ENCODE measurements at regions not wholly inside any gene's neighbourhood (a gene's known extent, or its start where the extent isn't known, plus 50 kb on each side); places are given as distances from the start of the nearest gene placed in this dataset.

DNA sequence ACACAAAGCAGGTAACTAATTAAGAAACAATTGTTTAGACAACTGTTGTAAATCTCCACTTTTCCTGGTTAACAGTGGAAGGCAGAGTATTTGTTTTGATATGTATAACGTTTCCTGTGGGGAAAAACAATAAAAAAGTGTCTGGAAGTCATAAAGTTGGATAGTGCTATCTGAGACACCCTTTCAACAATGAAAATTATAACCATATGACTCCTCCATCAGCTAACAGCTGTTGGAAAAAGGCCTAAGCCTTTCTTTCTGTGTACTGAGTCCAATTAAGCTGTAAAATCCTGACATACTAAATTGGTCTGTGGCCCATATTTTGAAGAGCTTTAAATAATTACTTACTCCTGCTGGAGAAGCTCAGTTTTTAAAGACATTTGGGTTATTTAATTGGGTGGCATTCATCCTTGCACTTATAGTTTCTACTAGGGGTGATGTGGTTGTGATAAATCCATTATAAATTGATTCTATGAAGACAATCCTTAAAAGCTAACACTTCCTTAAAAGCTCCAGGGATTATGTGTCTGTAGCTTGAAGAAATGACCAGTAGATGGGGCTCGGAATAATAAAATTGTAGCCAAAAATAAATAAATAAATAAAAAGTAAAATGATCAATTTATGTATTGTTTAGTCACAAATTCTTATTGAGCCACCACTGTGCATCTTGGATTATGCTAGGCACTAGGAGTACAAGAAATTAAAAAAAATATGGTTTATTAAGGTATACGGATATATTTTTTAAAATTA, 698.1 kb upstream of the NXPH2 start:
- Histone ChIP-seq H3K4me1 (no peaks in the 10 kb centered on the region), H3K9me3 (no peaks in the 10 kb centered on the region), H3K27ac (no peak overlapping the region), H3K36me3 (no peaks in the 10 kb centered on the region), H3K4me3 (no peak overlapping the region), H3K27me3 (no peaks in the 10 kb centered on the region)
- DNase-seq: peak in 1 of 2 donors; percentile 54
- WGBS, 5 donors: 57 to 67% (median 66%) methylated on average over 3 of the region's 3 CpGs
- TF ChIP-seq POLR2A (IDR thresholded peaks at IDR 0.05) (no peak), POLR2AphosphoS5 (IDR thresholded peaks at IDR 0.05) (no peak), EP300 (IDR thresholded peaks at IDR 0.05) (no peak)
- TF ChIP-seq, protein P1, sequence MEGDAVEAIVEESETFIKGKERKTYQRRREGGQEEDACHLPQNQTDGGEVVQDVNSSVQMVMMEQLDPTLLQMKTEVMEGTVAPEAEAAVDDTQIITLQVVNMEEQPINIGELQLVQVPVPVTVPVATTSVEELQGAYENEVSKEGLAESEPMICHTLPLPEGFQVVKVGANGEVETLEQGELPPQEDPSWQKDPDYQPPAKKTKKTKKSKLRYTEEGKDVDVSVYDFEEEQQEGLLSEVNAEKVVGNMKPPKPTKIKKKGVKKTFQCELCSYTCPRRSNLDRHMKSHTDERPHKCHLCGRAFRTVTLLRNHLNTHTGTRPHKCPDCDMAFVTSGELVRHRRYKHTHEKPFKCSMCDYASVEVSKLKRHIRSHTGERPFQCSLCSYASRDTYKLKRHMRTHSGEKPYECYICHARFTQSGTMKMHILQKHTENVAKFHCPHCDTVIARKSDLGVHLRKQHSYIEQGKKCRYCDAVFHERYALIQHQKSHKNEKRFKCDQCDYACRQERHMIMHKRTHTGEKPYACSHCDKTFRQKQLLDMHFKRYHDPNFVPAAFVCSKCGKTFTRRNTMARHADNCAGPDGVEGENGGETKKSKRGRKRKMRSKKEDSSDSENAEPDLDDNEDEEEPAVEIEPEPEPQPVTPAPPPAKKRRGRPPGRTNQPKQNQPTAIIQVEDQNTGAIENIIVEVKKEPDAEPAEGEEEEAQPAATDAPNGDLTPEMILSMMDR (IDR thresholded peaks at IDR 0.05): no peak
- intact Hi-C loops (cut with DNase I; ENCODE audit: low total_unique reads): no loop called here

DNA sequence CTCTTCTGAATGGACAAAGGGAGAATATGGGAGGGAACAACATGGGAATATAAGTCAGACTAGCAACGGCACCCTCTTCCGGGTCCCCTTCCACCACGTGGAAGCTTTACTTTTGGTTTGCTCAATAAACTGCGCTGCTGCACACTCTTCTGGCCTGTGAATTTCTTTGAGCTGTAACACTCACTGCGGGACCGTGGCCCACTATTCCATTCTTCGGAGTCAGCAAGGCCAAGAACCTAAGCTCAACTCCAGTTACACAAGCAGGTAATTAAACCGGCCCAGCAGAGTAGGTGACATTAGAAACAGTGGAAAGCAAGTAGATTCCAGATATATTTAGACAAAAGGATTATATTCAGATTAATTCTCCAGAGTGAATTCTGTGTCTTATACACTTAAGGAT, 697.4 kb upstream of the NXPH2 start:
- no peaks in the 10 kb centered on the region for H3K9me3 ChIP-seq
- H3K27ac ChIP-seq: no peak overlapping the region
- no peaks in the 10 kb centered on the region for H3K27me3 ChIP-seq
- H3K4me1 ChIP-seq: no peaks in the 10 kb centered on the region
- no peak overlapping the region for H3K4me3 ChIP-seq
- intact Hi-C loops (cut with DNase I; ENCODE audit: low total_unique reads): no loop called here
- TF ChIP-seq POLR2AphosphoS5 (IDR thresholded peaks at IDR 0.05) (no peak), POLR2A (IDR thresholded peaks at IDR 0.05) (no peak), EP300 (IDR thresholded peaks at IDR 0.05) (no peak)
- TF ChIP-seq, protein P1 (IDR thresholded peaks at IDR 0.05): no peak
- no peaks in the 10 kb centered on the region for H3K36me3 ChIP-seq
- WGBS, 5 donors: 84 to 95% (median 95%) methylated on average over 8 of the region's 8 CpGs
- DNase-seq: no peak

DNA sequence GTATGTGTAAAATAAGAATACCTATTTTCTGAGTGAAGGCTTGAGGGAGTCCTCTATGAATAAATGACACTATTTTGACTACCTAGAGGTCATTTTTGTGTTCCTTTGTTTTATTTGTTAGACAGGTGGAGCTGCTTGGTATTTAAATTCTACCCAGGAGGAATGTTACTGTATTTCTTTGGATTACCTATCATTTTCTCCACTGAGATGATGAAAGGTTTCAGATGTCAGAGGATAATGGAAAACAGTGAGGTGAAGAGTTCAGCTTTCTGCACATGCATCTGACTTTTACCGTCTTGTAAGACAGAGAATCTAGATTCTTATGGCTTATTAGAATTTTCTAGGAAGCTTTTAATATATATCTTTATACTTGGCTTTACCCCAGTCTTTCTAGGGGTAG, 689.8 kb upstream of the NXPH2 start:
- TF ChIP-seq EP300 (IDR thresholded peaks at IDR 0.05): no peak
- no peak for TF ChIP-seq POLR2A (IDR thresholded peaks at IDR 0.05)
- H3K27ac ChIP-seq: no peak overlapping the region
- H3K4me3 ChIP-seq: no peak overlapping the region
- no peak for DNase-seq
- no peaks in the 10 kb centered on the region for H3K9me3 ChIP-seq
- H3K36me3 ChIP-seq: no peaks in the 10 kb centered on the region
- 64 to 85% (median 77%) methylated on average over 1 of the region's 1 CpG for WGBS, 5 donors
- no peaks in the 10 kb centered on the region for H3K27me3 ChIP-seq
- H3K4me1 ChIP-seq: no peaks in the 10 kb centered on the region
- intact Hi-C loops (cut with DNase I; ENCODE audit: low total_unique reads): no loop called here

DNA sequence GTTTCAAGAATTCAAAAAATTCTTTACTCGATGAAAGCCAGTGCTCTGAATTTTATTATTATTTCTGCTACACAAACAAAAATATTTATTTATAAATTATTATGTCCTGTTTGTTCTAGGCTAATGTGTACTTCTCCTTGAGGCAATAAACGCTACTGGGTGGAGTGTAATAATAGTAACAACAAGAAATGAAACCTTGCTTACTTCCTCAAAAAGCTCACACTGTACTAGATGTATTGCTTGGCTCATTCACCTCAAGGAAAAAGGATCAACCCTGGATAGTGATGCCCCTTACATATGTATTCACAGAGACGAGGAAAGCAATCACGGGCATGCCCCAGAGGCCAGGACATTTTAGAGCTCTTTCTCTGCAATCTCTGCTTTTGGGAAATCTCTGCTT, 685.6 kb upstream of the NXPH2 start:
- Histone ChIP-seq H3K27ac (no peak overlapping the region), H3K36me3 (no peaks in the 10 kb centered on the region), H3K4me1 (no peaks in the 10 kb centered on the region), H3K9me3 (no peaks in the 10 kb centered on the region), H3K27me3 (no peaks in the 10 kb centered on the region), H3K4me3 (no peak overlapping the region)
- WGBS, 5 donors: 66 to 84% (median 77%) methylated on average over 4 of the region's 4 CpGs
- TF ChIP-seq EP300 (IDR thresholded peaks at IDR 0.05): no peak
- no peak for TF ChIP-seq POLR2AphosphoS5 (IDR thresholded peaks at IDR 0.05)
- no peak for TF ChIP-seq POLR2A (IDR thresholded peaks at IDR 0.05)
- TF ChIP-seq, protein P1 (IDR thresholded peaks at IDR 0.05): no peak
- no peak for DNase-seq
- intact Hi-C loops (cut with DNase I; ENCODE audit: low total_unique reads): no loop called here

DNA sequence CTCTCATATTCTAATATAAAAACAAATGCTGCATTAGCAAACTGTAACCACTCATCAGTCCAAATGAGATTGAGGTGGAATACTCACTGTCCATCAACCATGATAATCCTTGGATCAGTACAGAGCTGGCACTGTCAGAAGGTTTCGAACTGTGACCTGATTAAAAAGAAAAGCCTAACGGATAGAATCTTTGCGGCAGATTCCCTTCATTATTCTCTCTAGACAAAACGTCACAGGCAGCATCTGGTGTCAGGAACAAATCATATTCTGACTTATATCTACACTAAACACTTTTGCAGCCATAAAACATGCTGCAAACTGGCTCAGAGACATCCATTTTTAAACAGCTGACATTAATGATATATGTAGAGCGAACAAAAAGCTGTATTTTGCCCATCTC, 677.7 kb upstream of the NXPH2 start:
- H3K27me3 ChIP-seq: no peaks in the 10 kb centered on the region
- no peaks in the 10 kb centered on the region for H3K36me3 ChIP-seq
- no peaks in the 10 kb centered on the region for H3K4me1 ChIP-seq
- H3K27ac ChIP-seq: no peak overlapping the region
- peaks cover 0 to 18% (median 1%) of the 10 kb centered on the region in 4 donors for H3K9me3 ChIP-seq
- TF ChIP-seq, protein P1 (IDR thresholded peaks at IDR 0.05): no peak
- TF ChIP-seq POLR2AphosphoS5 (IDR thresholded peaks at IDR 0.05): no peak
- TF ChIP-seq EP300 (IDR thresholded peaks at IDR 0.05): no peak
- no peak for TF ChIP-seq POLR2A (IDR thresholded peaks at IDR 0.05)
- 65 to 73% (median 71%) methylated on average over 5 of the region's 5 CpGs for WGBS, 5 donors
- H3K4me3 ChIP-seq: no peak overlapping the region
- intact Hi-C loops (cut with DNase I; ENCODE audit: low total_unique reads): no loop called here
- DNase-seq: no peak
